HL-60 (cell line): ENCODE measurements at regions not wholly inside any gene's neighbourhood (a gene's known extent, or its start where the extent isn't known, plus 50 kb on each side); places are given as distances from the start of the nearest gene placed in this dataset.

Source experiments
- DNase-seq, 2 experiments: peaks; one replicate each; pipeline ENCODE4 v3.0.0-alpha.2; 2010 to 2020; ENCODE audit warnings: low read depth in 1 of 2, low spot score in 1 of 2
- H3K27ac ChIP-seq: fragments of 250-450 bp; sonication (Bioruptor Pico); replicated peaks from 2 replicates; pipeline ENCODE4 v1.5.1; 2020; ENCODE audit warnings: mild to moderate bottlenecking, moderate library complexity
- H3K27me3 ChIP-seq: fragments of 250-450 bp; sonication (Bioruptor Pico); 2 replicates; pipeline ENCODE4 v1.5.1; 2021; ENCODE audit warnings: mild to moderate bottlenecking, moderate library complexity; ENCODE audit not compliant: insufficient read depth, poor library complexity, severe bottlenecking
- H3K4me3 ChIP-seq: replicated peaks from 2 replicates; pipeline ENCODE4 v1.5.1; 2011; ENCODE audit warnings: mild to moderate bottlenecking, control low read depth, low read length; ENCODE audit not compliant: insufficient read depth
- CTCF ChIP-seq: IDR thresholded peaks from one replicate; pipeline ENCODE4 v1.5.1; 2011; ENCODE audit warnings: low read length, control low read depth, inconsistent platforms; ENCODE audit not compliant: insufficient read depth
- GABPA ChIP-seq: IDR thresholded peaks from 2 replicates; pipeline ENCODE4 v1.6.1; 2012; ENCODE audit warnings: low read depth
- POLR2AphosphoS5 ChIP-seq: IDR thresholded peaks from 2 replicates; pipeline ENCODE4 v1.6.1; 2012; ENCODE audit warnings: low read depth
- REST ChIP-seq: IDR thresholded peaks from 2 replicates; pipeline ENCODE4 v1.6.1; 2012; ENCODE audit warnings: low read depth; ENCODE audit not compliant: insufficient replicate concordance
- SPI1 ChIP-seq: IDR thresholded peaks from 2 replicates; pipeline ENCODE4 v1.6.1; 2012; ENCODE audit warnings: low read depth, mild to moderate bottlenecking, borderline replicate concordance

- no peak for TF ChIP-seq SPI1
- no peak overlapping the region for H3K4me3 ChIP-seq
- H3K27me3 ChIP-seq = no peaks in the 10 kb centered on the region
- no peak for DNase-seq
- H3K27ac ChIP-seq = no peak overlapping the region
These were observed 103.4 kb upstream of the NPAS2 start for GRCh38 chr2:100716581-100716980.

- no peak for DNase-seq
- TF ChIP-seq GABPA (no peak), POLR2AphosphoS5 (no peak), SPI1 (no peak), CTCF (no peak), REST (no peak)
- Histone ChIP-seq H3K27ac (no peak overlapping the region), H3K4me3 (no peak overlapping the region), H3K27me3 (no peaks in the 10 kb centered on the region)
These were observed 101.8 kb upstream of the NPAS2 start for GRCh38 chr2:100718065-100718629.

- H3K4me3 ChIP-seq = no peak overlapping the region
- DNase-seq = no peak
- H3K27me3 ChIP-seq = no peaks in the 10 kb centered on the region
- no peak overlapping the region for H3K27ac ChIP-seq
- TF ChIP-seq POLR2AphosphoS5 (no peak), SPI1 (no peak), CTCF (no peak), REST (no peak), GABPA (no peak)
These were observed 99.5 kb upstream of the NPAS2 start for GRCh38 chr2:100720445-100720844.

GRCh38 chr2:100721693-100722092, 98.2 kb upstream of the NPAS2 start:
- DNase-seq = no peak
- H3K27ac ChIP-seq = no peak overlapping the region
- no peak overlapping the region for H3K4me3 ChIP-seq
- TF ChIP-seq POLR2AphosphoS5 (no peak), SPI1 (no peak), REST (no peak)
- H3K27me3 ChIP-seq = no peaks in the 10 kb centered on the region
